Liver (tissue), 7 donors: ENCODE measurements at regions not wholly inside any gene's neighbourhood (a gene's known extent, or its start where the extent isn't known, plus 50 kb on each side); places are given as distances from the start of the nearest gene placed in this dataset.

Source experiments
- DNase-seq: peaks from one replicate; pipeline ENCODE4 v3.0.0-alpha.2; 2017; ENCODE audit warnings: low spot score
- H3K27ac ChIP-seq, 2 donors: one replicate each; pipeline ENCODE4 v1.7.0; 2013; ENCODE audit warnings: inconsistent platforms in 2 of 2, low read length in 2 of 2, control low read depth in 1 of 2, low read depth in 1 of 2, mild to moderate bottlenecking in 1 of 2
- H3K27me3 ChIP-seq, 4 donors: one replicate each; pipeline versions ENCODE4 v1.6.1 to v1.7.0; 2013; ENCODE audit warnings: low read length in 3 of 4, inconsistent platforms in 1 of 4, mild to moderate bottlenecking in 1 of 4, moderate library complexity in 1 of 4; ENCODE audit not compliant: control insufficient read depth in 4 of 4, insufficient read depth in 4 of 4
- H3K36me3 ChIP-seq, 4 donors: one replicate each; pipeline versions ENCODE4 v1.6.1 to v1.7.0; 2013; ENCODE audit warnings: low read length in 3 of 4, mild to moderate bottlenecking in 3 of 4, low read depth in 1 of 4, moderate library complexity in 1 of 4; ENCODE audit not compliant: control insufficient read depth in 4 of 4, insufficient read depth in 3 of 4
- H3K4me1 ChIP-seq, 4 donors: one replicate each; pipeline versions ENCODE4 v1.6.1 to v1.7.0; 2013; ENCODE audit warnings: low read length in 3 of 4, mild to moderate bottlenecking in 3 of 4, moderate library complexity in 1 of 4; ENCODE audit not compliant: control insufficient read depth in 4 of 4, insufficient read depth in 4 of 4
- H3K4me3 ChIP-seq, 3 donors: one replicate each; pipeline versions ENCODE4 v1.6.1 to v1.7.0; 2013; ENCODE audit warnings: low read length in 3 of 3, control low read depth in 1 of 3, low read depth in 1 of 3, mild to moderate bottlenecking in 1 of 3
- H3K9ac ChIP-seq, 2 donors: one replicate each; pipeline ENCODE4 v1.7.0; 2013; ENCODE audit warnings: low read length in 2 of 2, mild to moderate bottlenecking in 2 of 2, moderate library complexity in 2 of 2, control low read depth in 1 of 2, low read depth in 1 of 2
- H3K9me3 ChIP-seq, 4 donors: one replicate each; pipeline versions ENCODE4 v1.6.1 to v1.7.0; 2013; ENCODE audit warnings: low read length in 3 of 4; ENCODE audit not compliant: control insufficient read depth in 4 of 4
- EGR1 ChIP-seq, 2 donors: IDR thresholded peaks; 2 replicates each; pipeline ENCODE4 v1.6.1; 2016 to 2018; ENCODE audit warnings: antibody characterized with exemption in 2 of 2, low read depth in 2 of 2
- FOXA1 ChIP-seq: IDR thresholded peaks from 2 replicates; pipeline ENCODE4 v1.6.1; 2016; ENCODE audit warnings: antibody characterized with exemption
- FOXA2 ChIP-seq: IDR thresholded peaks from 2 replicates; pipeline ENCODE4 v1.6.1; 2016; ENCODE audit warnings: antibody characterized with exemption
- GABPA ChIP-seq, 2 donors: IDR thresholded peaks in 1 of 2; conservative IDR thresholded peaks in 1 of 2; 2 replicates each; pipeline ENCODE4 v1.6.1; 2016; ENCODE audit warnings: antibody characterized with exemption in 2 of 2, mild to moderate bottlenecking in 1 of 2, moderate library complexity in 1 of 2
- HNF4A ChIP-seq, 2 donors: conservative IDR thresholded peaks; 2 replicates each; pipeline ENCODE4 v1.6.1; 2016; ENCODE audit warnings: antibody characterized with exemption in 2 of 2, mild to moderate bottlenecking in 2 of 2
- HNF4G ChIP-seq: IDR thresholded peaks from 2 replicates; pipeline ENCODE4 v1.6.1; 2016; ENCODE audit warnings: antibody characterized with exemption
- MAX ChIP-seq: IDR thresholded peaks from 2 replicates; pipeline ENCODE4 v1.6.1; 2016; ENCODE audit warnings: antibody characterized with exemption
- NR2F2 ChIP-seq: IDR thresholded peaks from 2 replicates; pipeline ENCODE4 v1.6.1; 2016; ENCODE audit warnings: antibody characterized with exemption
- RAD21 ChIP-seq, 2 donors: IDR thresholded peaks; 2 replicates each; pipeline ENCODE4 v1.6.1; 2016; ENCODE audit warnings: antibody characterized with exemption in 2 of 2, mild to moderate bottlenecking in 2 of 2
- RXRA ChIP-seq, 2 donors: IDR thresholded peaks; 2 replicates each; pipeline ENCODE4 v1.6.1; 2017 to 2018; ENCODE audit warnings: antibody characterized with exemption in 2 of 2, mild to moderate bottlenecking in 1 of 2
- YY1 ChIP-seq: IDR thresholded peaks from 2 replicates; pipeline ENCODE4 v1.6.1; 2016; ENCODE audit warnings: antibody characterized with exemption, mild to moderate bottlenecking
- ZBTB33 ChIP-seq: IDR thresholded peaks from 2 replicates; pipeline ENCODE4 v1.6.1; 2016; ENCODE audit warnings: antibody characterized with exemption
- WGBS: extraction: QIAGEN DNeasy Blood & Tissue Kit; methylation state at CpG from one replicate; pipeline ENCODE4 v1.1.7; 2013; 5-methylcytosine and 5-hydroxymethylcytosine counted together
- TF ChIP-seq, protein P1 (sequence below): IDR thresholded peaks from 2 replicates; pipeline ENCODE4 v1.6.1; 2016; ENCODE audit warnings: antibody characterized with exemption
- TF ChIP-seq, protein P2 (sequence below): IDR thresholded peaks from 2 replicates; pipeline ENCODE4 v1.6.1; 2016; ENCODE audit warnings: antibody characterized with exemption, mild to moderate bottlenecking
- donor health status: healthy.
- donor health status: healthy.
- donor health status: healthy.
- donor health status: healthy.

GRCh38 chr2:23169896-23170295, 215.1 kb upstream of the KLHL29 start:
- WGBS = 84% methylated on average over 1 of the region's 1 CpG
- TF ChIP-seq FOXA2 (no peak), RXRA (IDR thresholded peaks at IDR 0.05) (no peak), YY1 (no peak), FOXA1 (no peak), HNF4A (conservative IDR thresholded peaks at IDR 0.05) (no peak), HNF4G (no peak), NR2F2 (no peak), GABPA (IDR thresholded peaks at IDR 0.05 in 1 of 2, conservative IDR thresholded peaks at IDR 0.05 in 1 of 2) (no peak), ZBTB33 (no peak), EGR1 (IDR thresholded peaks at IDR 0.05; ENCODE audit: low read depth in 2 of 2) (no peak), RAD21 (IDR thresholded peaks at IDR 0.05) (no peak)
- TF ChIP-seq, protein P1, sequence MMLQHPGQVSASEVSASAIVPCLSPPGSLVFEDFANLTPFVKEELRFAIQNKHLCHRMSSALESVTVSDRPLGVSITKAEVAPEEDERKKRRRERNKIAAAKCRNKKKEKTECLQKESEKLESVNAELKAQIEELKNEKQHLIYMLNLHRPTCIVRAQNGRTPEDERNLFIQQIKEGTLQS = no peak
- TF ChIP-seq, protein P2, sequence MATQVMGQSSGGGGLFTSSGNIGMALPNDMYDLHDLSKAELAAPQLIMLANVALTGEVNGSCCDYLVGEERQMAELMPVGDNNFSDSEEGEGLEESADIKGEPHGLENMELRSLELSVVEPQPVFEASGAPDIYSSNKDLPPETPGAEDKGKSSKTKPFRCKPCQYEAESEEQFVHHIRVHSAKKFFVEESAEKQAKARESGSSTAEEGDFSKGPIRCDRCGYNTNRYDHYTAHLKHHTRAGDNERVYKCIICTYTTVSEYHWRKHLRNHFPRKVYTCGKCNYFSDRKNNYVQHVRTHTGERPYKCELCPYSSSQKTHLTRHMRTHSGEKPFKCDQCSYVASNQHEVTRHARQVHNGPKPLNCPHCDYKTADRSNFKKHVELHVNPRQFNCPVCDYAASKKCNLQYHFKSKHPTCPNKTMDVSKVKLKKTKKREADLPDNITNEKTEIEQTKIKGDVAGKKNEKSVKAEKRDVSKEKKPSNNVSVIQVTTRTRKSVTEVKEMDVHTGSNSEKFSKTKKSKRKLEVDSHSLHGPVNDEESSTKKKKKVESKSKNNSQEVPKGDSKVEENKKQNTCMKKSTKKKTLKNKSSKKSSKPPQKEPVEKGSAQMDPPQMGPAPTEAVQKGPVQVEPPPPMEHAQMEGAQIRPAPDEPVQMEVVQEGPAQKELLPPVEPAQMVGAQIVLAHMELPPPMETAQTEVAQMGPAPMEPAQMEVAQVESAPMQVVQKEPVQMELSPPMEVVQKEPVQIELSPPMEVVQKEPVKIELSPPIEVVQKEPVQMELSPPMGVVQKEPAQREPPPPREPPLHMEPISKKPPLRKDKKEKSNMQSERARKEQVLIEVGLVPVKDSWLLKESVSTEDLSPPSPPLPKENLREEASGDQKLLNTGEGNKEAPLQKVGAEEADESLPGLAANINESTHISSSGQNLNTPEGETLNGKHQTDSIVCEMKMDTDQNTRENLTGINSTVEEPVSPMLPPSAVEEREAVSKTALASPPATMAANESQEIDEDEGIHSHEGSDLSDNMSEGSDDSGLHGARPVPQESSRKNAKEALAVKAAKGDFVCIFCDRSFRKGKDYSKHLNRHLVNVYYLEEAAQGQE = no peak
- Histone ChIP-seq H3K27me3 (no peaks in the 10 kb centered on the region), H3K36me3 (no peaks in the 10 kb centered on the region), H3K4me3 (no peak overlapping the region), H3K27ac (no peak overlapping the region), H3K9ac (no peak overlapping the region), H3K4me1 (no peaks in the 10 kb centered on the region), H3K9me3 (no peaks in the 10 kb centered on the region)
- no peak for DNase-seq

GRCh38 chr2:23171108-23171507, 213.9 kb upstream of the KLHL29 start:
- Histone ChIP-seq H3K36me3 (no peaks in the 10 kb centered on the region), H3K27ac (no peak overlapping the region), H3K4me1 (no peaks in the 10 kb centered on the region), H3K9ac (no peak overlapping the region), H3K9me3 (no peaks in the 10 kb centered on the region), H3K4me3 (no peak overlapping the region), H3K27me3 (no peaks in the 10 kb centered on the region)
- TF ChIP-seq HNF4G = no peak
- no peak for TF ChIP-seq EGR1 (IDR thresholded peaks at IDR 0.05; ENCODE audit: low read depth in 2 of 2)
- TF ChIP-seq, protein P1 = no peak
- no peak for TF ChIP-seq RXRA (IDR thresholded peaks at IDR 0.05)
- TF ChIP-seq NR2F2 = no peak
- no peak for TF ChIP-seq YY1
- TF ChIP-seq MAX = no peak
- no peak for TF ChIP-seq GABPA (IDR thresholded peaks at IDR 0.05 in 1 of 2, conservative IDR thresholded peaks at IDR 0.05 in 1 of 2)
- no peak for DNase-seq
